RWPE2 (cell line): ENCODE measurements at regions not wholly inside any gene's neighbourhood (a gene's known extent, or its start where the extent isn't known, plus 50 kb on each side); places are given as distances from the start of the nearest gene placed in this dataset.

Experiments
- ATAC-seq: fragments of 200-7000 bp; cut with Tn5 transposase; 3 replicates; pipeline ENCODE4 v1.9.1; 2021; ENCODE audit warnings: low read depth
- DNase-seq: peaks from one replicate; pipeline ENCODE4 v3.0.0-alpha.2; 2020; ENCODE audit warnings: low spot score
- H3K27ac ChIP-seq: fragments of 450-650 bp; 2 replicates; pipeline ENCODE4 v1.5.1; 2017; ENCODE audit warnings: mild to moderate bottlenecking; ENCODE audit not compliant: poor library complexity, severe bottlenecking
- H3K27me3 ChIP-seq: fragments of 250-450 bp; sonication (Bioruptor Pico); 2 replicates; pipeline ENCODE4 v1.5.1; 2021; ENCODE audit warnings: mild to moderate bottlenecking, moderate library complexity; ENCODE audit not compliant: insufficient read depth, poor library complexity, severe bottlenecking
- H3K36me3 ChIP-seq: fragments of 250-450 bp; sonication (Bioruptor Pico); 2 replicates; pipeline ENCODE4 v1.5.1; 2020; ENCODE audit warnings: low read depth, mild to moderate bottlenecking, moderate library complexity
- H3K4me1 ChIP-seq: fragments of 250-450 bp; sonication (Bioruptor Pico); 2 replicates; pipeline ENCODE4 v1.5.1; 2021; ENCODE audit warnings: mild to moderate bottlenecking, moderate library complexity; ENCODE audit not compliant: insufficient read depth, poor library complexity, severe bottlenecking
- H3K4me3 ChIP-seq: fragments of 250-450 bp; sonication (Bioruptor Pico); 2 replicates; pipeline ENCODE4 v1.5.1; 2021; ENCODE audit warnings: mild to moderate bottlenecking, moderate library complexity; ENCODE audit not compliant: severe bottlenecking
- H3K9me3 ChIP-seq: fragments of 250-450 bp; sonication (Bioruptor Pico); 2 replicates; pipeline ENCODE4 v1.5.1; 2021; ENCODE audit warnings: mild to moderate bottlenecking, moderate library complexity; ENCODE audit not compliant: severe bottlenecking
- CTCF ChIP-seq: fragments of 450-650 bp; IDR thresholded peaks from one replicate; pipeline ENCODE4 v1.5.1; 2017; ENCODE audit warnings: mild to moderate bottlenecking, moderate library complexity; ENCODE audit not compliant: poor library complexity, severe bottlenecking

DNA sequence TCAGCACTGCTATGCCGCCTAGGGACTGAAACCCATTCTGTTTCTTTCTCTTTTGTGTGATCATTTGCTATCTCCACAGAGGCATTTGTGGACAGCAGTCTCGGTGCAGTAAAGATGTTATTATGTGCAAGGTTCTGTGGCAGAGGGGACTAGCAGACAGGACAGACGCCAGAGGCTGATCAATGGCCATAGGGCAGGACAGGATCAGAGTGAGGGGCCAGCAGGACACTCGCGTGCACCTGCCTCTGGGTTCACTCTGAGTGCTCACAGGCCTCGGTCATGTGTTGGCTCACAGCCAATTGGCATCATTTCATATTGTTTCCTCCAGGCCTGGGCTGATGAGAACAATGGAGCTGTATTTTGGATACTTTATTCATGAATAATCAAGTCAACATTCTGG lies 212.6 kb downstream of the TGFB2 start:
- Histone ChIP-seq H3K27ac (no peak overlapping the region), H3K4me1 (no peaks in the 10 kb centered on the region), H3K4me3 (no peak overlapping the region), H3K36me3 (no peaks in the 10 kb centered on the region), H3K9me3 (no peaks in the 10 kb centered on the region), H3K27me3 (no peaks in the 10 kb centered on the region)
- ATAC-seq, result no peak
- DNase-seq, result no peak
- no peak for TF ChIP-seq CTCF

- TF ChIP-seq CTCF, result no peak
- no peak overlapping the region for H3K4me3 ChIP-seq
- DNase-seq (no peak), ATAC-seq (no peak)
- H3K9me3 ChIP-seq, result no peaks in the 10 kb centered on the region
- no peaks in the 10 kb centered on the region for H3K36me3 ChIP-seq
- no peak overlapping the region for H3K27ac ChIP-seq
- H3K4me1 ChIP-seq, result no peaks in the 10 kb centered on the region
- H3K27me3 ChIP-seq, result no peaks in the 10 kb centered on the region
Observed at GRCh38 chr1:218558271-218558810, 213.2 kb downstream of the TGFB2 start.

- H3K27me3 ChIP-seq, result no peaks in the 10 kb centered on the region
- H3K36me3 ChIP-seq, result no peaks in the 10 kb centered on the region
- no peak for DNase-seq
- ATAC-seq, result no peak
- peaks cover 6% of the 10 kb centered on the region for H3K4me1 ChIP-seq
- no peak overlapping the region for H3K27ac ChIP-seq
- no peak overlapping the region for H3K4me3 ChIP-seq
- TF ChIP-seq CTCF, result no peak
- H3K9me3 ChIP-seq, result no peaks in the 10 kb centered on the region
Observed at GRCh38 chr1:218565377-218565776, 220.2 kb downstream of the TGFB2 start.

DNA sequence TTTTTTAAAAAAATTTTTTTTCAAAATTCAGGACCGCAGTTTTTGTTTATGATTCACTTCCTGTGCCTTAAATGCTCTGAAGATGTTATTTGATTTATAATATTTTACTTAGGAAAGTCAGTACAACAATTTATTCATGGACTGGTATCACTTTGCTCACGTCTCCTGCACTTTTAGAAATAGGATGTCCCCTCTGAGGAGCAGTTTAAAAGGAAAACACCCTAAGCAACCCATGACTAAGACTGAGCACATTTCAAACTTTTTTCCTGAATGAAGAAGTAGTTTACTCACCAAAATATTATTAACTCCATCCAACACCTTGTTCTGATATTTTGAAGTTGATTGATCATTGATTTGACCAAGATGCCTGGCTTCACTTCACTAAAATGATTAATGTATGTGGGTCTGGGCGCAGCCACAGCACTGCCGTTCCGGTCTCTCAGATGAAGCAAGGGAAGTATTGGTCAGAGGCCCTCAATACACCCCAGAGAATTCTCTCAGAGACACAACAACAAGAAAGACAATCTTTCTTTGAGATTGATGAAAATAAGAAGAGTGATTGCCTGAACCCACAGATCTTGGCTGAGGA lies 223.9 kb downstream of the TGFB2 start:
- ATAC-seq, result no peak
- no peak overlapping the region for H3K4me3 ChIP-seq
- no peaks in the 10 kb centered on the region for H3K9me3 ChIP-seq
- no peak for DNase-seq
- H3K4me1 ChIP-seq, result peaks cover 6% of the 10 kb centered on the region
- peak overlapping the region; percentile 33 for H3K27ac ChIP-seq
- H3K27me3 ChIP-seq, result no peaks in the 10 kb centered on the region
- TF ChIP-seq CTCF, result no peak
- H3K36me3 ChIP-seq, result no peaks in the 10 kb centered on the region

GRCh38 chr1:218570456-218570855 lies 225.3 kb downstream of the TGFB2 start:
- H3K4me1 ChIP-seq, result peaks cover 6% of the 10 kb centered on the region
- no peaks in the 10 kb centered on the region for H3K36me3 ChIP-seq
- TF ChIP-seq CTCF, result no peak
- no peaks in the 10 kb centered on the region for H3K27me3 ChIP-seq
- ATAC-seq (no peak), DNase-seq (no peak)
- H3K27ac ChIP-seq, result no peak overlapping the region
- no peak overlapping the region for H3K4me3 ChIP-seq
- H3K9me3 ChIP-seq, result no peaks in the 10 kb centered on the region
